ENCODE measurements at regions not wholly inside any gene's neighbourhood (a gene's known extent, or its start where the extent isn't known, plus 50 kb on each side); places are given as distances from the start of the nearest gene placed in this dataset.

DNA sequence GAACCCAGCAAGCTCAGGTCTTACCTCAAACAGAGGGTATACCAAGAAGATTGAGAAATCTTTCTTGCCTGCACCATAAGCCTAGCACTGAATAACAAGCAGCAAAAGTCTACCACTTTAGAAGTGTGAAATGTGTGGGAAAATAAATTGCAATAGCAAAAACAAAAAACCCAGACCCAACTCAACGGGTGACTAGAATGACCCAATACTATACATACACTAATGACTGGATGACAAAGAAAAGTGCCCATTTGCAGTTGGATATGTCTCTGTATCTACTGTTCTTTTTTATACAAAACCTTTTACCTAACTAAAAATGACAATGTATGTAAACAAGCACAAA is 950.6 kb downstream of the TRIB2 start:
- TF ChIP-seq GATA2 (IDR thresholded peaks at IDR 0.05; ENCODE audit: low read depth, low read length) (no peak), GATA3 (IDR thresholded peaks at IDR 0.05; ENCODE audit: low read depth, low read length) (no peak)

Data from SH-SY5Y (cell line).